ENCODE measurements at regions not wholly inside any gene's neighbourhood (a gene's known extent, or its start where the extent isn't known, plus 50 kb on each side); places are given as distances from the start of the nearest gene placed in this dataset.
"Not testable (repeated sequence)": the region's sequence is repeated elsewhere in the genome, so short reads cannot be mapped to it uniquely, and the experiment has no call there.

DNA sequence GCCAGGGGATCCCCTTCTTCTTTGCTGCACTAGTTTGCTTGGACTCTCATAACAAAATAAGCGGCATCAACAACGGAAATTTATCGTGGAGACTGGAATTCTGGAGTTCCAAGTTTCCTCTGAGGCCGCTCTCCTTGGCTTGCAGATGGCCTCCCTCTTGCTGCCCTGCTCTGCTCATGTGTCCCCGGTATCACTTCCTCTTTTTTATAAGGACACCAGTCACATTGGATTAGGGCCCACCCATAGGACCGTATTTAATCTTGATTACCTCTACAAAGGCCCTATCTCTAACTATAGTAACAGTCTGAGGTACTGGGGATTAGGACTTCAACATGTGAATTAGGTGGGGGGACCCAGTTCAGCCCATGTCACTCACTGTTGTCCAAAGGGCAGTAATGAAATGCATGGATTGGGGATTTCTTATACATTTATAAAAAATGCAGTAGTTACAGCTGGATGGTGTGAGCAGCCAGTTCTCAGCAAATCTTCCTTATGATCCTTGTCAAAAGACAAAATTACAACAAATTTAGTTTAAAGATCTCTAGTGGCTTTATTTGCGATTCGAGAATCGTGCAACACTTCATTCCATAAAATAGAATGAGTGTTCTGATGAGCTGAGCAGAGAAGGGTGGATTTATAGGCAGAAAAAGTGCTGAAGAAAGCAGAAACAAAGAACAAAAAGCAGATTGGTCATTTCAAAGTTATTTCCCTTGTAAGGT, 59.3 kb upstream of the AKAP12 start:
- Mint-ChIP-seq H3K27ac (no peak overlapping the region), H3K27me3 (ENCODE audit: low read depth in 3 of 3) (peaks cover 0 to 6% (median 1%) of the 10 kb centered on the region in 3 donors), H3K4me3 (no peak overlapping the region), H3K4me1 (no peaks in the 10 kb centered on the region), H3K9me3 (peaks cover 2 to 25% (median 6%) of the 10 kb centered on the region in 7 donors), H3K36me3 (no peaks in the 10 kb centered on the region)
- TF ChIP-seq, protein P1, sequence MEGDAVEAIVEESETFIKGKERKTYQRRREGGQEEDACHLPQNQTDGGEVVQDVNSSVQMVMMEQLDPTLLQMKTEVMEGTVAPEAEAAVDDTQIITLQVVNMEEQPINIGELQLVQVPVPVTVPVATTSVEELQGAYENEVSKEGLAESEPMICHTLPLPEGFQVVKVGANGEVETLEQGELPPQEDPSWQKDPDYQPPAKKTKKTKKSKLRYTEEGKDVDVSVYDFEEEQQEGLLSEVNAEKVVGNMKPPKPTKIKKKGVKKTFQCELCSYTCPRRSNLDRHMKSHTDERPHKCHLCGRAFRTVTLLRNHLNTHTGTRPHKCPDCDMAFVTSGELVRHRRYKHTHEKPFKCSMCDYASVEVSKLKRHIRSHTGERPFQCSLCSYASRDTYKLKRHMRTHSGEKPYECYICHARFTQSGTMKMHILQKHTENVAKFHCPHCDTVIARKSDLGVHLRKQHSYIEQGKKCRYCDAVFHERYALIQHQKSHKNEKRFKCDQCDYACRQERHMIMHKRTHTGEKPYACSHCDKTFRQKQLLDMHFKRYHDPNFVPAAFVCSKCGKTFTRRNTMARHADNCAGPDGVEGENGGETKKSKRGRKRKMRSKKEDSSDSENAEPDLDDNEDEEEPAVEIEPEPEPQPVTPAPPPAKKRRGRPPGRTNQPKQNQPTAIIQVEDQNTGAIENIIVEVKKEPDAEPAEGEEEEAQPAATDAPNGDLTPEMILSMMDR (IDR thresholded peaks at IDR 0.05) = no peak
- Histone ChIP-seq H3K27ac (ENCODE audit: low read depth in 1 of 2, low read length in 2 of 2) (no peak overlapping the region), H3K4me2 (replicated peaks; ENCODE audit: extremely low read depth, low read length, poor library complexity, severe bottlenecking) (no peak overlapping the region), H3K36me3 (replicated peaks in 1 of 2; ENCODE audit: control insufficient read depth in 1 of 2, insufficient read depth in 2 of 2, low read length in 2 of 2) (no peaks in the 10 kb centered on the region), H3K9ac (ENCODE audit: insufficient read depth, low read length, poor library complexity, severe bottlenecking) (no peak overlapping the region), H3K79me2 (ENCODE audit: insufficient read depth, low read length) (no peaks in the 10 kb centered on the region), H3K4me3 (replicated peaks in 1 of 3; ENCODE audit: low read depth in 2 of 3, low read length in 3 of 3) (no peak overlapping the region), H3K4me1 (ENCODE audit: control insufficient read depth in 1 of 2, insufficient read depth in 2 of 2, low read length in 2 of 2) (no peaks in the 10 kb centered on the region), H3K9me3 (replicated peaks in 1 of 2; ENCODE audit: control insufficient read depth in 1 of 2, insufficient read depth in 1 of 2, low read length in 2 of 2) (peaks cover 0 to 10% of the 10 kb centered on the region in 2 donors), H4K20me1 (ENCODE audit: insufficient read depth, low read length) (no peaks in the 10 kb centered on the region), H3K27me3 (ENCODE audit: control insufficient read depth in 2 of 2, insufficient read depth in 2 of 2, low read length in 2 of 2) (no peaks in the 10 kb centered on the region), H2AFZ (ENCODE audit: insufficient read depth, low read depth, low read length, poor library complexity, severe bottlenecking) (no peak overlapping the region)
- 83% methylated on average over 5 of the region's 9 CpGs for WGBS (ENCODE audit: insufficient coverage)
- intact Hi-C loops (cut with micrococcal nuclease) = no loop called here
- peak in 2 of 3 donors; percentile 3 to 14 for DNase-seq

DNA sequence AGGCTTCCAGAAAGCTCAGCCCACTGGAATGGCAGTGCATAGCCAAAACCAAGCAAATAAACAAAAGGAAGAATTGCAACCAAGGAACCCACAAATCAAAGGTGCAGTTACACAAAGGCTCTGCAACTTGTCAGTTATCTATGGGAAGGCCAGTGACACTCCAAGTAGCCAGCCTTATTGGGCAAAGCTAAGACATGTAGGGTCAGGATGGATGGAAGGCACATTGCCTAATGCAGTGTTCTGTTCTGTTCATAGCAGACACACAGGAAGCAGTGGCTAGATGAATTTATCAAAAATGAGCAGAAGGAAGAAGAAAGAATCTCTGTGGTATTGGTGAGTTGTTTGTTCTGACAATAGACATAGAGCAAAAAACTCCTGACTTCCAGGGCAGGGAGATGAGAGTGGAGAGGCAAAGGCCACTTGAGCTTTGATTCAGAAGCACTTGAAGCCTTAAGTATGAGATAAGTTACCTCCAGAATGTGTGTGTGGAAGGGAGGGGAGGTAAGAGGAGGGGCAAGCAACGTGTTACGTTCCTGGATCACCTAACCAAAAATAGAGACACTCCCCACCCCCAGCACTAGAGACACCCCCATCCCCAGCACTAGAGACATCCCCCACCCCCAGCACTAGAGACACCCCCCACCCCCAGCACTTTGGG, 57.9 kb upstream of the AKAP12 start:
- Histone ChIP-seq H3K36me3 (replicated peaks in 1 of 2; ENCODE audit: control insufficient read depth in 1 of 2, insufficient read depth in 2 of 2, low read length in 2 of 2) (no peaks in the 10 kb centered on the region), H3K9ac (ENCODE audit: insufficient read depth, low read length, poor library complexity, severe bottlenecking) (no peak overlapping the region), H3K27me3 (ENCODE audit: control insufficient read depth in 2 of 2, insufficient read depth in 2 of 2, low read length in 2 of 2) (no peaks in the 10 kb centered on the region), H3K4me2 (replicated peaks; ENCODE audit: extremely low read depth, low read length, poor library complexity, severe bottlenecking) (no peak overlapping the region), H3K4me1 (ENCODE audit: control insufficient read depth in 1 of 2, insufficient read depth in 2 of 2, low read length in 2 of 2) (no peaks in the 10 kb centered on the region), H4K20me1 (ENCODE audit: insufficient read depth, low read length) (no peaks in the 10 kb centered on the region), H3K9me3 (replicated peaks in 1 of 2; ENCODE audit: control insufficient read depth in 1 of 2, insufficient read depth in 1 of 2, low read length in 2 of 2) (peaks cover 0 to 10% of the 10 kb centered on the region in 2 donors), H3K79me2 (ENCODE audit: insufficient read depth, low read length) (no peaks in the 10 kb centered on the region), H3K27ac (ENCODE audit: low read depth in 1 of 2, low read length in 2 of 2) (no peak overlapping the region), H3K4me3 (replicated peaks in 1 of 3; ENCODE audit: low read depth in 2 of 3, low read length in 3 of 3) (no peak overlapping the region), H2AFZ (ENCODE audit: insufficient read depth, low read depth, low read length, poor library complexity, severe bottlenecking) (no peak overlapping the region)
- DNase-seq = no peak
- intact Hi-C loops (cut with micrococcal nuclease) = no loop called here
- WGBS (ENCODE audit: insufficient coverage) = no CpG with 5 or more reads among the region's 2 CpGs
- Mint-ChIP-seq H3K36me3 (no peaks in the 10 kb centered on the region), H3K4me1 (no peaks in the 10 kb centered on the region), H3K27me3 (ENCODE audit: low read depth in 3 of 3) (peaks cover 0 to 4% (median 2%) of the 10 kb centered on the region in 3 donors), H3K4me3 (no peak overlapping the region), H3K9me3 (peaks cover 2 to 28% (median 6%) of the 10 kb centered on the region in 7 donors), H3K27ac (no peak overlapping the region)
- TF ChIP-seq, protein P1 (IDR thresholded peaks at IDR 0.05) = no peak

DNA sequence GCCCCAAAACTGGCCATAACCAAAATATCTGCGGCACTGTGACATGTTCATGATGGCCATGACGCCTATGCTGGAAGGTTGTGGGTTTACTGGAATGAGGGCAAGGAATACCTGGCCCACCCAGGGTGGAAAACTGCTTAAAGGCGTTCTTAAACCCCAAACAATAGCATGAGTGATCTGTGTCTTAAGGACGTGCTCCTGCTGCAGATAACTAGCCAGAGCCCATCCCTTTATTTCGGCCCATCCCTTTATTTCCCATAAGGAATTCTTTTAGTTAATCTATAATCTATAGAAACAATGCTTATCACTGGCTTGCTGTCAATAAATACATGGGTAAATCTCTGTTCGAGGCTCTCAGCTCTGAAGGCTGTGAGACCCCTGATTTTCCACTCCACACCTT, 56.8 kb upstream of the AKAP12 start:
- H3K36me3 Mint-ChIP-seq; H3K27me3 Mint-ChIP-seq (ENCODE audit: low read depth in 3 of 3); intact Hi-C loops (cut with micrococcal nuclease); H3K4me2 ChIP-seq (replicated peaks; ENCODE audit: extremely low read depth, low read length, poor library complexity, severe bottlenecking); H3K27ac ChIP-seq (ENCODE audit: low read depth in 1 of 2, low read length in 2 of 2); H3K27ac Mint-ChIP-seq; H3K4me3 Mint-ChIP-seq; H3K79me2 ChIP-seq (ENCODE audit: insufficient read depth, low read length); H3K27me3 ChIP-seq (ENCODE audit: control insufficient read depth in 2 of 2, insufficient read depth in 2 of 2, low read length in 2 of 2); H3K9ac ChIP-seq (ENCODE audit: insufficient read depth, low read length, poor library complexity, severe bottlenecking); H4K20me1 ChIP-seq (ENCODE audit: insufficient read depth, low read length); H3K9me3 ChIP-seq (replicated peaks in 1 of 2; ENCODE audit: control insufficient read depth in 1 of 2, insufficient read depth in 1 of 2, low read length in 2 of 2); H3K4me1 Mint-ChIP-seq; H3K4me3 ChIP-seq (replicated peaks in 1 of 3; ENCODE audit: low read depth in 2 of 3, low read length in 3 of 3); DNase-seq; H3K4me1 ChIP-seq (ENCODE audit: control insufficient read depth in 1 of 2, insufficient read depth in 2 of 2, low read length in 2 of 2); H3K36me3 ChIP-seq (replicated peaks in 1 of 2; ENCODE audit: control insufficient read depth in 1 of 2, insufficient read depth in 2 of 2, low read length in 2 of 2); H2AFZ ChIP-seq (ENCODE audit: insufficient read depth, low read depth, low read length, poor library complexity, severe bottlenecking): not testable (repeated sequence)
- peaks cover 2 to 26% (median 5%) of the 10 kb centered on the region in 7 donors for H3K9me3 Mint-ChIP-seq
- 83% methylated on average over 1 of the region's 6 CpGs for WGBS (ENCODE audit: insufficient coverage)

Data from CD14-positive monocyte (primary cell).